Trophoblast cell (in vitro differentiated cells and primary cell): ENCODE measurements at regions not wholly inside any gene's neighbourhood (a gene's known extent, or its start where the extent isn't known, plus 50 kb on each side); places are given as distances from the start of the nearest gene placed in this dataset.

Source experiments
- DNase-seq, 2 donors: peaks; one replicate each; pipeline ENCODE4 v3.0.0-alpha.2; 2016
- H2AFZ ChIP-seq: 2 replicates; pipeline ENCODE4 v1.6.1; 2013; ENCODE audit warnings: low read length, moderate library complexity, mild to moderate bottlenecking; ENCODE audit not compliant: insufficient read depth, poor library complexity
- H2AK5ac ChIP-seq: 2 replicates; pipeline ENCODE4 v1.6.1; 2013; ENCODE audit warnings: mild to moderate bottlenecking, low read length
- H2BK120ac ChIP-seq: 2 replicates; pipeline ENCODE4 v1.6.1; 2013; ENCODE audit warnings: low read length, mild to moderate bottlenecking, moderate library complexity; ENCODE audit not compliant: insufficient read depth, poor library complexity
- H2BK12ac ChIP-seq: 2 replicates; pipeline ENCODE4 v1.6.1; 2013; ENCODE audit warnings: mild to moderate bottlenecking, low read length, moderate library complexity
- H2BK5ac ChIP-seq: 2 replicates; pipeline ENCODE4 v1.6.1; 2013; ENCODE audit warnings: low read length, low read depth, moderate library complexity, mild to moderate bottlenecking; ENCODE audit not compliant: poor library complexity
- H3K14ac ChIP-seq: 2 replicates; pipeline ENCODE4 v1.6.1; 2013; ENCODE audit warnings: mild to moderate bottlenecking, low read length
- H3K18ac ChIP-seq: 2 replicates; pipeline ENCODE4 v1.6.1; 2013; ENCODE audit warnings: mild to moderate bottlenecking, low read length
- H3K23ac ChIP-seq: 2 replicates; pipeline ENCODE4 v1.6.1; 2013; ENCODE audit warnings: low read length
- H3K27ac ChIP-seq: 2 replicates; pipeline ENCODE4 v1.5.1; 2013; ENCODE audit warnings: low read depth, mild to moderate bottlenecking, inconsistent platforms, low read length, moderate library complexity
- H3K27me3 ChIP-seq: 2 replicates; pipeline ENCODE4 v1.6.1; 2013; ENCODE audit warnings: inconsistent platforms, mild to moderate bottlenecking, low read length, moderate library complexity; ENCODE audit not compliant: insufficient read depth
- H3K36me3 ChIP-seq, 2 experiments: 1 replicate in 1 of 2; 2 replicates in 1 of 2; pipeline ENCODE4 v1.6.1; 2013; ENCODE audit warnings: low read length in 2 of 2, mild to moderate bottlenecking in 2 of 2, moderate library complexity in 1 of 2; ENCODE audit not compliant: insufficient read depth in 2 of 2, control insufficient read depth in 1 of 2
- H3K4ac ChIP-seq: 2 replicates; pipeline ENCODE4 v1.6.1; 2013; ENCODE audit warnings: low read depth, mild to moderate bottlenecking, low read length, moderate library complexity
- H3K4me1 ChIP-seq, 2 experiments: 1 replicate in 1 of 2; 2 replicates in 1 of 2; pipeline ENCODE4 v1.6.1; 2013; ENCODE audit warnings: low read length in 2 of 2, mild to moderate bottlenecking in 2 of 2, moderate library complexity in 1 of 2; ENCODE audit not compliant: insufficient read depth in 2 of 2, control insufficient read depth in 1 of 2
- H3K4me2 ChIP-seq: 2 replicates; pipeline ENCODE4 v1.6.1; 2013; ENCODE audit warnings: inconsistent platforms, mild to moderate bottlenecking, low read length, moderate library complexity
- H3K4me3 ChIP-seq: 2 replicates; pipeline ENCODE4 v1.5.1; 2013; ENCODE audit warnings: mild to moderate bottlenecking, low read depth, low read length, inconsistent platforms
- H3K79me1 ChIP-seq: one replicate; pipeline ENCODE4 v1.6.1; 2013; ENCODE audit warnings: low read length
- H3K79me2 ChIP-seq: 2 replicates; pipeline ENCODE4 v1.6.1; 2013; ENCODE audit warnings: low read length, mild to moderate bottlenecking; ENCODE audit not compliant: control insufficient read depth, insufficient read depth, poor library complexity
- H3K9ac ChIP-seq: 2 replicates; pipeline ENCODE4 v1.6.1; 2013; ENCODE audit warnings: mild to moderate bottlenecking, low read length
- H3K9me3 ChIP-seq: 2 replicates; pipeline ENCODE4 v1.6.1; 2013; ENCODE audit warnings: low read depth, mild to moderate bottlenecking, control low read depth, inconsistent platforms, low read length; ENCODE audit not compliant: insufficient read depth
- H4K12ac ChIP-seq: 2 replicates; pipeline ENCODE4 v1.6.1; 2013; ENCODE audit warnings: low read depth, mild to moderate bottlenecking, low read length, moderate library complexity
- H4K8ac ChIP-seq: 2 replicates; pipeline ENCODE4 v1.6.1; 2013; ENCODE audit warnings: low read depth, mild to moderate bottlenecking, low read length, moderate library complexity
- H4K91ac ChIP-seq: one replicate; pipeline ENCODE4 v1.6.1; 2013; ENCODE audit warnings: low read depth, mild to moderate bottlenecking, low read length, moderate library complexity
- WGBS: extraction: QIAGEN DNeasy Blood & Tissue Kit; methylation state at CpG from one replicate; pipeline ENCODE4 v1.1.7; 2013; ENCODE audit warnings: missing lambda C conversion rate; ENCODE audit not compliant: insufficient read length, insufficient coverage; ENCODE audit errors: extremely low coverage; 5-methylcytosine and 5-hydroxymethylcytosine counted together

GRCh38 chr13:50593207-50593606 is 250.3 kb downstream of the DLEU7 start:
- DNase-seq: no peak

GRCh38 chr13:50594276-50595051 is 249.0 kb downstream of the DLEU7 start:
- Histone ChIP-seq H3K27me3 (no peaks in the 10 kb centered on the region), H3K79me2 (no peaks in the 10 kb centered on the region), H2BK120ac (no peak overlapping the region), H3K14ac (no peak overlapping the region), H2AFZ (no peak overlapping the region), H3K36me3 (no peaks in the 10 kb centered on the region), H3K27ac (no peak overlapping the region), H2AK5ac (no peak overlapping the region), H3K4me2 (no peak overlapping the region), H3K23ac (no peak overlapping the region), H3K9ac (no peak overlapping the region), H3K9me3 (no peaks in the 10 kb centered on the region), H4K12ac (no peak overlapping the region), H3K4me3 (no peak overlapping the region), H3K79me1 (no peaks in the 10 kb centered on the region), H3K18ac (no peak overlapping the region), H2BK5ac (no peak overlapping the region), H3K4ac (no peak overlapping the region), H2BK12ac (no peak overlapping the region), H4K8ac (no peak overlapping the region), H4K91ac (no peak overlapping the region), H3K4me1 (no peaks in the 10 kb centered on the region)
- no peak for DNase-seq
- WGBS: no CpG with 5 or more reads among the region's 11 CpGs

More at GRCh38 chr13:50593207-50593606, 250.3 kb downstream of the DLEU7 start:
- Histone ChIP-seq H3K79me1 (no peaks in the 10 kb centered on the region), H3K4me2 (no peak overlapping the region), H2AK5ac (no peak overlapping the region), H3K9ac (no peak overlapping the region), H3K4ac (no peak overlapping the region), H2AFZ (no peak overlapping the region), H3K18ac (no peak overlapping the region), H3K14ac (no peak overlapping the region), H3K79me2 (no peaks in the 10 kb centered on the region), H4K8ac (no peak overlapping the region), H3K27me3 (no peaks in the 10 kb centered on the region), H4K12ac (no peak overlapping the region), H2BK12ac (no peak overlapping the region), H3K9me3 (no peaks in the 10 kb centered on the region), H2BK5ac (no peak overlapping the region), H3K36me3 (no peaks in the 10 kb centered on the region), H3K23ac (no peak overlapping the region), H3K27ac (no peak overlapping the region), H2BK120ac (no peak overlapping the region), H3K4me1 (no peaks in the 10 kb centered on the region), H4K91ac (no peak overlapping the region), H3K4me3 (no peak overlapping the region)
- no CpG with 5 or more reads among the region's 1 CpG for WGBS

- H3K4ac ChIP-seq: no peak overlapping the region
- H3K14ac ChIP-seq: no peak overlapping the region
- H3K9me3 ChIP-seq: no peaks in the 10 kb centered on the region
- no peak overlapping the region for H2BK120ac ChIP-seq
- H3K18ac ChIP-seq: no peak overlapping the region
- no peak overlapping the region for H3K23ac ChIP-seq
- no peaks in the 10 kb centered on the region for H3K27me3 ChIP-seq
- H3K27ac ChIP-seq: no peak overlapping the region
- no peaks in the 10 kb centered on the region for H3K79me1 ChIP-seq
- H2BK5ac ChIP-seq: no peak overlapping the region
- no peak overlapping the region for H3K4me2 ChIP-seq
- H4K12ac ChIP-seq: no peak overlapping the region
- H3K79me2 ChIP-seq: no peaks in the 10 kb centered on the region
- H3K9ac ChIP-seq: no peak overlapping the region
- no CpG with 5 or more reads among the region's 3 CpGs for WGBS
- H3K4me1 ChIP-seq: no peaks in the 10 kb centered on the region
- no peak overlapping the region for H2AFZ ChIP-seq
- no peak overlapping the region for H2BK12ac ChIP-seq
- H4K91ac ChIP-seq: no peak overlapping the region
- H4K8ac ChIP-seq: no peak overlapping the region
- no peaks in the 10 kb centered on the region for H3K36me3 ChIP-seq
- DNase-seq: no peak
- H2AK5ac ChIP-seq: no peak overlapping the region
- no peak overlapping the region for H3K4me3 ChIP-seq
Observed at GRCh38 chr13:50595196-50595595, 248.3 kb downstream of the DLEU7 start.

GRCh38 chr13:50596156-50596555 is 247.3 kb downstream of the DLEU7 start:
- no peaks in the 10 kb centered on the region for H3K27me3 ChIP-seq
- H2BK120ac ChIP-seq: no peak overlapping the region
- no peak overlapping the region for H4K8ac ChIP-seq
- no peak overlapping the region for H3K27ac ChIP-seq
- no peak overlapping the region for H2AK5ac ChIP-seq
- no peak overlapping the region for H3K4me2 ChIP-seq
- no peak overlapping the region for H2BK5ac ChIP-seq
- H3K79me2 ChIP-seq: no peaks in the 10 kb centered on the region
- H3K18ac ChIP-seq: no peak overlapping the region
- no peak overlapping the region for H4K91ac ChIP-seq
- H3K23ac ChIP-seq: no peak overlapping the region
- no peak for DNase-seq
- no peaks in the 10 kb centered on the region for H3K4me1 ChIP-seq
- WGBS: no CpG with 5 or more reads among the region's 1 CpG
- H3K9me3 ChIP-seq: no peaks in the 10 kb centered on the region
- H4K12ac ChIP-seq: no peak overlapping the region
- no peak overlapping the region for H3K4ac ChIP-seq
- H3K9ac ChIP-seq: no peak overlapping the region
- H2BK12ac ChIP-seq: no peak overlapping the region
- H3K79me1 ChIP-seq: no peaks in the 10 kb centered on the region
- no peak overlapping the region for H2AFZ ChIP-seq
- H3K4me3 ChIP-seq: no peak overlapping the region
- H3K36me3 ChIP-seq: no peaks in the 10 kb centered on the region
- no peak overlapping the region for H3K14ac ChIP-seq
